GM12878 (cell line): ENCODE measurements at regions not wholly inside any gene's neighbourhood (a gene's known extent, or its start where the extent isn't known, plus 50 kb on each side); places are given as distances from the start of the nearest gene placed in this dataset.

Source experiments
- ATAC-seq: fragments of 200-7000 bp; cut with Tn5 transposase; 3 replicates; pipeline ENCODE4 v1.9.1; 2020; ENCODE audit warnings: mild to moderate bottlenecking, moderate library complexity
- BruUV-seq: library from RNA; stranded (reverse); fragments of 400-500 nt; replicated peaks from 2 replicates; lab custom pipeline; 2021; lab: Mats Ljungman, UMichigan
- CTCF ChIA-PET: fragments of 300-600 bp; sonication (Branson Sonifier 250); formaldehyde crosslinking; extraction: SDS; loops from one replicate; lab custom pipeline; 2021; ENCODE audit warnings: inconsistent platforms; lab: Yijun Ruan, JAX
- POLR2A ChIA-PET: fragments of 350-600 bp; formaldehyde crosslinking; extraction: SDS; loops from one replicate; lab custom pipeline; 2021; ENCODE audit warnings: inconsistent platforms; lab: Charles Lee
- RAD21 ChIA-PET: fragments of 300-600 bp; sonication (Branson Sonifier 250); formaldehyde crosslinking; loops from one replicate; lab custom pipeline; 2023; ENCODE audit warnings: antibody characterized with exemption; ENCODE audit not compliant: unreplicated experiment; lab: Charles Lee
- SMC1A ChIA-PET: fragments of 300-600 bp; sonication (Branson Sonifier 250); formaldehyde crosslinking; loops from one replicate; lab custom pipeline; 2023; ENCODE audit not compliant: unreplicated experiment, uncharacterized antibody; lab: Charles Lee
- DNase-seq: peaks from one replicate; pipeline ENCODE4 v3.0.0-alpha.2; 2011; ENCODE audit warnings: low read depth, low spot score
- FAIRE-seq: peaks from 3 replicates; lab custom pipeline; 2011; peaks lifted over from hg19 to GRCh38; lab: Jason Lieb, UNC
- H2AFZ ChIP-seq: 2 replicates; pipeline ENCODE4 v1.6.0; 2011; ENCODE audit warnings: low read depth, low read length, control low read depth; ENCODE audit not compliant: control insufficient read depth
- H3K27ac ChIP-seq: 2 replicates; pipeline ENCODE4 v1.5.1; 2011; ENCODE audit warnings: control low read depth; ENCODE audit not compliant: control insufficient read depth, insufficient read depth
- H3K27me3 ChIP-seq, 2 experiments: replicated peaks in 1 of 2; 2 replicates each; pipeline versions ENCODE4 v1.6.0 to v1.6.1; 2011; ENCODE audit warnings: low read length in 1 of 2; ENCODE audit not compliant: control insufficient read depth in 2 of 2, insufficient read depth in 2 of 2
- H3K36me3 ChIP-seq, 2 experiments: 2 replicates each; pipeline ENCODE4 v1.5.1; 2011; ENCODE audit warnings: low read length in 1 of 2; ENCODE audit not compliant: control insufficient read depth in 2 of 2, insufficient read depth in 2 of 2
- H3K4me1 ChIP-seq: 2 replicates; pipeline ENCODE4 v1.6.1; 2011; ENCODE audit warnings: mild to moderate bottlenecking, low read length, moderate library complexity, mixed read lengths; ENCODE audit not compliant: control insufficient read depth, insufficient read depth
- H3K4me2 ChIP-seq: 2 replicates; pipeline ENCODE4 v1.6.0; 2011; ENCODE audit warnings: control low read depth; ENCODE audit not compliant: control insufficient read depth, insufficient read depth
- H3K4me3 ChIP-seq: fragments of 200-600 bp; sonication (generic); 2 replicates; pipeline ENCODE4 v1.5.1; 2016
- H3K79me2 ChIP-seq: 2 replicates; pipeline ENCODE4 v1.6.0; 2011; ENCODE audit warnings: low read length; ENCODE audit not compliant: control insufficient read depth, insufficient read depth
- H3K9ac ChIP-seq: 2 replicates; pipeline ENCODE4 v1.8.0; 2011; ENCODE audit warnings: low read length, control low read depth, mixed read lengths; ENCODE audit not compliant: control insufficient read depth, insufficient read depth
- H3K9me3 ChIP-seq: replicated peaks from 3 replicates; pipeline ENCODE4 v1.5.1; 2011; ENCODE audit warnings: mild to moderate bottlenecking, low read length; ENCODE audit not compliant: control insufficient read depth, insufficient read depth
- H4K20me1 ChIP-seq: 2 replicates; pipeline ENCODE4 v1.6.0; 2011; ENCODE audit not compliant: control insufficient read depth, insufficient read depth
- BMI1 ChIP-seq: fragments of 450-650 bp; IDR thresholded peaks from 2 replicates; pipeline ENCODE4 v1.6.1; 2016; ENCODE audit warnings: mild to moderate bottlenecking, moderate library complexity, borderline replicate concordance
- CEBPZ ChIP-seq: fragments of 150-350 bp; IDR thresholded peaks from 2 replicates; pipeline ENCODE4 v1.6.1; 2016; ENCODE audit warnings: low read depth, low read length
- CREM ChIP-seq: IDR thresholded peaks from 2 replicates; pipeline ENCODE4 v1.6.1; 2014; ENCODE audit warnings: antibody characterized with exemption, low read depth
- E2F4 ChIP-seq: IDR thresholded peaks from 2 replicates; pipeline ENCODE4 v1.6.1; 2012; ENCODE audit warnings: low read depth, low read length, improper control_type of control experiment
- FOS ChIP-seq: IDR thresholded peaks from 3 replicates; pipeline ENCODE4 v1.6.1; 2011; ENCODE audit warnings: borderline replicate concordance; ENCODE audit not compliant: insufficient read length; ENCODE audit errors: extremely low read depth
- POLR2A ChIP-seq: IDR thresholded peaks from 2 replicates; pipeline ENCODE4 v1.6.1; 2011; ENCODE audit warnings: low read depth, mild to moderate bottlenecking, low read length
- SMAD1 ChIP-seq: fragments of 450-650 bp; IDR thresholded peaks from 2 replicates; pipeline ENCODE4 v1.6.1; 2018; ENCODE audit warnings: mild to moderate bottlenecking, low read depth; ENCODE audit not compliant: partially characterized antibody
- SMAD5 ChIP-seq: IDR thresholded peaks from 2 replicates; pipeline ENCODE4 v1.6.1; 2016; ENCODE audit warnings: antibody characterized with exemption, low read depth
- STAT1 ChIP-seq: fragments of 450-650 bp; conservative IDR thresholded peaks from 2 replicates; pipeline ENCODE4 v1.6.1; 2014; ENCODE audit warnings: antibody characterized with exemption, mild to moderate bottlenecking
- TCF7 ChIP-seq: IDR thresholded peaks from 2 replicates; pipeline ENCODE4 v1.6.1; 2014; ENCODE audit warnings: antibody characterized with exemption, borderline replicate concordance
- ZNF384 ChIP-seq: IDR thresholded peaks from 2 replicates; pipeline ENCODE4 v1.6.1; 2012; ENCODE audit warnings: low read depth, mild to moderate bottlenecking, low read length, improper control_type of control experiment, borderline replicate concordance
- ZSCAN29 ChIP-seq: fragments of 450-650 bp; IDR thresholded peaks from 2 replicates; pipeline ENCODE4 v1.6.1; 2017; ENCODE audit warnings: mild to moderate bottlenecking, moderate library complexity
- WGBS: methylation state at CpG from one replicate; pipeline ENCODE4 v1.1.6; 2016; ENCODE audit warnings: low lambda C conversion rate; ENCODE audit not compliant: insufficient replicate concordance, insufficient coverage; ENCODE audit errors: missing lambda C conversion rate; 5-methylcytosine and 5-hydroxymethylcytosine counted together
- in situ Hi-C: fragments of 300-500 bp; cut with MboI; formaldehyde crosslinking; loops from 9 replicates; pipeline ENCODE4 v1.14.3; 2018; ENCODE audit warnings: mixed read lengths
- intact Hi-C: fragments of 100-400 bp; cut with micrococcal nuclease; formaldehyde crosslinking; loops from one replicate; pipeline ENCODE4 v1.14.2; 2022; ENCODE audit not compliant: unreplicated experiment
- TF ChIP-seq, protein P1 (sequence below): fragments of 450-650 bp; IDR thresholded peaks from 2 replicates; pipeline ENCODE4 v1.6.1; 2014; ENCODE audit warnings: mild to moderate bottlenecking

GRCh38 chr12:58421990-58422389 is 480.6 kb downstream of the ATP23 start:
- CTCF ChIA-PET = interaction anchor here (0.8 kb wide), 1 partner anchor 24 kb away, joined by 3 read pairs; no protein-coding TSS in a partner anchor
- Histone ChIP-seq H3K4me2 (no peak overlapping the region), H3K4me3 (no peak overlapping the region), H4K20me1 (no peaks in the 10 kb centered on the region), H2AFZ (no peak overlapping the region), H3K9ac (no peak overlapping the region), H3K4me1 (peaks cover 31% of the 10 kb centered on the region), H3K36me3 (no peaks in the 10 kb centered on the region), H3K79me2 (no peaks in the 10 kb centered on the region), H3K27ac (no peak overlapping the region), H3K9me3 (no peaks in the 10 kb centered on the region), H3K27me3 (no peaks in the 10 kb centered on the region)
- POLR2A ChIA-PET = no interaction called here
- ATAC-seq (no peak), FAIRE-seq (no peak), DNase-seq (no peak)
- in situ Hi-C loops (no loop called here), intact Hi-C loops (no loop called here)
- SMC1A ChIA-PET = no interaction called here
- RAD21 ChIA-PET = no interaction called here
- 81% methylated on average over 3 of the region's 3 CpGs for WGBS
- TF ChIP-seq SMAD1 (no peak), STAT1 (no peak), CREM (no peak), ZSCAN29 (no peak), POLR2A (no peak), E2F4 (no peak), ZNF384 (no peak), TCF7 (no peak), SMAD5 (no peak), CEBPZ (no peak), BMI1 (no peak), FOS (no peak)
- TF ChIP-seq, protein P1, sequence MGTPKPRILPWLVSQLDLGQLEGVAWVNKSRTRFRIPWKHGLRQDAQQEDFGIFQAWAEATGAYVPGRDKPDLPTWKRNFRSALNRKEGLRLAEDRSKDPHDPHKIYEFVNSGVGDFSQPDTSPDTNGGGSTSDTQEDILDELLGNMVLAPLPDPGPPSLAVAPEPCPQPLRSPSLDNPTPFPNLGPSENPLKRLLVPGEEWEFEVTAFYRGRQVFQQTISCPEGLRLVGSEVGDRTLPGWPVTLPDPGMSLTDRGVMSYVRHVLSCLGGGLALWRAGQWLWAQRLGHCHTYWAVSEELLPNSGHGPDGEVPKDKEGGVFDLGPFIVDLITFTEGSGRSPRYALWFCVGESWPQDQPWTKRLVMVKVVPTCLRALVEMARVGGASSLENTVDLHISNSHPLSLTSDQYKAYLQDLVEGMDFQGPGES = no peak
- BruUV-seq = no TSS peak
